Body of pancreas (tissue), 4 donors: ENCODE measurements at regions not wholly inside any gene's neighbourhood (a gene's known extent, or its start where the extent isn't known, plus 50 kb on each side); places are given as distances from the start of the nearest gene placed in this dataset.

Experiments
- POLR2A ChIP-seq, 3 donors: fragments of 450-650 bp; IDR thresholded peaks; one replicate each; pipeline ENCODE4 v1.6.1; 2016; ENCODE audit warnings: antibody characterized with exemption in 3 of 3, mild to moderate bottlenecking in 2 of 3
- TF ChIP-seq, protein P1 (sequence below), 7 experiments: fragments of 450-650 bp in 4 of 7; fragments of 200-600 bp in 3 of 7; sonication (generic) in 3 of 7; IDR thresholded peaks; one replicate each; pipeline ENCODE4 v1.5.1; 2016 to 2019; ENCODE audit warnings: antibody characterized with exemption in 7 of 7

DNA sequence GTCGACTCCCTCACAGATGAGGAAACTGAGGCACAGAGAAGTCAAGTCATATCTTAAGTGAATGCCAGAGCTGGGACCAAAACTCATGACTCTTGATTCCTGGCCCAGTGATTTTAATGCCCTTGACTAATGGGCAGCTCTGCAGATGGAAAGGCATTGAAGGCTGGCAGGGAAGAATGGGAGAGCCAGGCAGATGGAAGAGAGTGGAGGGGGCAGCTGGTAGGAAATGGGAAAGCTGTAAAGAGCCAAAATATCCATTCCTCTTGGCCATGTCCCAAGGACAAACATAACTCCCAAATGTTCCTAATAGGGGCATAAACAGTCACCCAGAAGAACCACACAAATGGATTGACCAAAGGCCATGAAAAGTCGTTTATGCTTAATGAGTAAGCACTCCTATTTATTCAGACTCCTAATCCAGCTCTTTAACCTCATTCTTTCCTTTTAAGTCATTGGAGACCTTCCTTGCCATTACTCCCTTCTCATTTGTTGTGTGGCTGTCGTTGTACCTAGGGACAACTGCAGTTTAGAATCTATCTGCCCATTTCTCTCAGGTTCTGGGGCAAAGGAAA is 330.5 kb upstream of the ROPN1 start:
- TF ChIP-seq, protein P1, sequence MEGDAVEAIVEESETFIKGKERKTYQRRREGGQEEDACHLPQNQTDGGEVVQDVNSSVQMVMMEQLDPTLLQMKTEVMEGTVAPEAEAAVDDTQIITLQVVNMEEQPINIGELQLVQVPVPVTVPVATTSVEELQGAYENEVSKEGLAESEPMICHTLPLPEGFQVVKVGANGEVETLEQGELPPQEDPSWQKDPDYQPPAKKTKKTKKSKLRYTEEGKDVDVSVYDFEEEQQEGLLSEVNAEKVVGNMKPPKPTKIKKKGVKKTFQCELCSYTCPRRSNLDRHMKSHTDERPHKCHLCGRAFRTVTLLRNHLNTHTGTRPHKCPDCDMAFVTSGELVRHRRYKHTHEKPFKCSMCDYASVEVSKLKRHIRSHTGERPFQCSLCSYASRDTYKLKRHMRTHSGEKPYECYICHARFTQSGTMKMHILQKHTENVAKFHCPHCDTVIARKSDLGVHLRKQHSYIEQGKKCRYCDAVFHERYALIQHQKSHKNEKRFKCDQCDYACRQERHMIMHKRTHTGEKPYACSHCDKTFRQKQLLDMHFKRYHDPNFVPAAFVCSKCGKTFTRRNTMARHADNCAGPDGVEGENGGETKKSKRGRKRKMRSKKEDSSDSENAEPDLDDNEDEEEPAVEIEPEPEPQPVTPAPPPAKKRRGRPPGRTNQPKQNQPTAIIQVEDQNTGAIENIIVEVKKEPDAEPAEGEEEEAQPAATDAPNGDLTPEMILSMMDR (IDR thresholded peaks at IDR 0.05) = no peak
- TF ChIP-seq POLR2A (IDR thresholded peaks at IDR 0.05) = no peak
